GM18517 (cell line): ENCODE measurements at regions not wholly inside any gene's neighbourhood (a gene's known extent, or its start where the extent isn't known, plus 50 kb on each side); places are given as distances from the start of the nearest gene placed in this dataset.
"Not testable (repeated sequence)": the region's sequence is repeated elsewhere in the genome, so short reads cannot be mapped to it uniquely, and the experiment has no call there.

Source experiments
- ATAC-seq: cut with Tn5 transposase; IDR thresholded peaks from one replicate; pipeline ENCODE4 v1.9.1; 2021; ENCODE audit warnings: mild to moderate bottlenecking, moderate library complexity; ENCODE audit not compliant: unreplicated experiment

- ATAC-seq = no peak
Measured at GRCh38 chr6:74519163-74519562, 686.7 kb downstream of the COL12A1 start.

GRCh38 chr6:74518035-74518434 is 687.8 kb downstream of the COL12A1 start:
- no peak for ATAC-seq

DNA sequence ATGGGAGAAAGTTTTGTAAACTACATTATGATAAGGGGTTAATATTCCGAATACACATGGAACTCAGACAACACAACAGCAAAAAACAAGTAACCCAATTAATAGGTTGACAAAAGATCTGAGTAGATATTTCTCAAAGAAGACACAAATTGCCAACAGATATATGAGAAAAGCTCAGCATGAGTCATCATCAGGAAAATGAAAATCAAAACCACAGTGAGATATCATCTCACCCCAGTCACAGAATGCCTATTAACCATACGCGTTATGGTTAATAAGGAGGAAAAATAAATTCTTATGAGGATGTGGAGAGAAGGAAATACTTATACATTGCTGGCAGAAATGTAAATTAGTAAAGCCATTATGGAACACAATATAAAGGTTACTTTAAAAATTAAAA is 695.0 kb downstream of the COL12A1 start:
- no peak for ATAC-seq

- ATAC-seq = no peak
Measured at GRCh38 chr6:74507649-74508048, 698.2 kb downstream of the COL12A1 start.

- no peak for ATAC-seq
Measured at GRCh38 chr6:74505391-74505790, 700.5 kb downstream of the COL12A1 start.

DNA sequence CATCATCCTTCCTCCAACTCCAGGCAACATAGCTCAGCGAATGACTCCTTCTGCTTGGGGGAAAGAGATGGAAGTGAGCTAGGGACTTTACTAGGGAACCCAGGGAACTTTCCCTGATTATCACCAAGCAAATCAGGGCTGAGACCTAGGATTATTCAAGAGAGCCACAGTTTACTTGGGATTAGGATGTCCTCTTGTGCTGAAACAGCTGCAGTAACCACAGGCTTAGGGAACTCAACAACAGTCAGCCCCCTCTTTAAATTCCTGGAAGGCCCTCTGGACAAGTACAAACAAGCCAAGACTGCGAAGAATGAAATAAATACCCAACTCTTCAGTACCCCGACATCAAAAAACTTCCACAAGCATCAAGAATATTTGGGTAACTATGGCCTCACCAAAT is 700.9 kb downstream of the COL12A1 start:
- ATAC-seq = no peak

DNA sequence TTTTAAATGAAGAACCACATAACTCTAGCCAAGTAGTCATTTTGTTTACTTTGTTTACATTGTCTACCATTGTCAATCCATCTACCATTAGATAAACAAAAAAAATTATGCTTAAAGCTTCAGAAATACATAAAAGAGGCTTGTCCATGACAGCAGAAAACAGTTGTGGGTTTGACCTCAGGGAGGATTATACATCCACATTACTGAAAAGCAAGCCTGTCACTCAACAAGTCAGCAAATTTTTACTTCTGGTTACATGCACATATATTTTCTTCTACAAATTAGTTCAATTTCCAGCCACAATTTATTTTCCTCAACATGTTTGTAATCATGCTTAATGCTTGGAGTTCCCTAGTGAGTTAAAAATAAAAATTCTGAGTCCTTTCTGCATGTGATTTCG is 713.3 kb downstream of the COL12A1 start:
- no peak for ATAC-seq

DNA sequence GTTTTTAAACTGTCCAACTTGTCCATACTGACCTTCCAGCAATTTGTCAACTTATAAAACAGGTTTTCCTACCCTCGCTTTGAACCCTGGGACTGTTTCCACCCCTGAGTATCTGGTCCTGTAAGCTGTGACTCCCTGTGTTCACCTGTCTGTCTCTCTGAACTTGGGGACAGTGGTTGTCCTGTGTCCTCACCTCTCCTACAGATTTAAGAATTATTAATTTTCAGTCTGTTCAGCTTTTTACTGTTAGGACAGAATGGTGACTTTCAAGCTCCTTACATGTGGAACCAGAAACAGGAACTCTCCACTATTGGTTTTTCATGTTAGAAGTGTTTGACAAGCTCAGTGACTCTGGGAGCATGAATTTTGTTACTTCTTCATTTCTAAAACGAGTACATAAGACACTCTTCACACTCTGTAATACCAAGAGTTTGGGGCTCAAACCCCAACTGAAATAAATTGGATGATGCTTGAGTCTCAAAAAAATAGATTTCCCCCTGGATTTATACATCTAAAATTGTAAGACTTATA is 713.9 kb downstream of the COL12A1 start:
- no peak for ATAC-seq

GRCh38 chr6:74488726-74489125 is 717.1 kb downstream of the COL12A1 start:
- ATAC-seq = not testable (repeated sequence)

DNA sequence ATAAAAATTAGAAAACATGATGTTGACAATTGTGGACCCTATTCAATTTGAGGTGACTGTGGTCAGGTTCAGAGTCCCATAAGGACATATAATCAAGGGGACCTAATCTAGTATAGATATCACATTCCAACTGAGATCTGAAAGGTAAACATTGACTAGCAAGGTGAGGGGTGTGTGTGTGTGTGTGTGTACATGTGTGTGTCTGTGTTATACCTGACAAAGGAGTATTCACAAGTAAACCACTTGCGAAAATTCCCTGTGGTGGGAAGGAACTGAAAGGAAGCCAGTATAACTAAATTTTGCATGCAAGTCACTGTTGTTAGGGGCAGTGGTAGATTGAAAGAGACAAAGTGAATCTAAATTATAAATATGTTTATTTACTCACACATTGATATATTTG is 723.7 kb downstream of the COL12A1 start:
- no peak for ATAC-seq

DNA sequence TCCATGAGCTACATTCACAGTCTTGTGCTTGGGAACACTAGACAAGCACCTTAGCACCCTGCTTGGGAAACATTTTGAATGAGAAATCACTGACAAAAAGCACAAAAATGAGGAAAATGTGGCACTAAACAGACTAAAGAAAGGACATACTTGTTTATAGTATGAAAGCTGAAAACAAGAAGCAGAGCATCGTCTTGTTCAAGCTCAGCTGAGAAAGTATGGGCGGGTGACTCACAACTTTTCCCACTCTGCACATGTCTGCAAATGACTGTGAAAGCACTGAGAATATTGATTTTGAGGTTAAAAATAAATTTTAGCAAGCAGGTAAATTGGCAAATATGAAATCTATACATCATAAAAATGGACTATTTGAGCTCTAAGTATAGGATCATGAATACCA is 725.3 kb downstream of the COL12A1 start:
- ATAC-seq = no peak

GRCh38 chr6:74479960-74480359 is 725.9 kb downstream of the COL12A1 start:
- no peak for ATAC-seq

DNA sequence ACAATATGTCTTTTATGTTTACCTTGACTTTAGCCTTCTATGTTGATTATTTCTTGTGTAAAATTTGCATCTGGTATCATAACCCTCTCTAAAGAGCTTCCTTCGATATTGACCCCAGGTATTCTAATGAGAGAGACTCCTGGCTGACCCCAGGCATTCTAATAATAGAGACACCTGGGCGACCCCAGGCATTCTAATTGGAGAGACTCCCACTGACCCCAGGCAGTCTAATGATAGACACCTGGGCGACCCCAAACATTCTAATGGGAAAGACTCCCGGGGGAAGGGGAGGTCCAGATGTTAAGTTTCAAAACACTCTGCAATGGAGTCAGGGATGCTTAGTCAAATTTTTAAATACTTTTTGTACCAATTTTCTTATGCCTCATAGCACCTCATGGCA is 726.4 kb downstream of the COL12A1 start:
- no peak for ATAC-seq

- not testable (repeated sequence) for ATAC-seq
Measured at GRCh38 chr6:74474046-74474445, 731.8 kb downstream of the COL12A1 start.

- not testable (repeated sequence) for ATAC-seq
Measured at GRCh38 chr6:74468552-74468951, 737.3 kb downstream of the COL12A1 start.

- ATAC-seq = no peak
Measured at GRCh38 chr6:74467533-74468215, 738.2 kb downstream of the COL12A1 start.

DNA sequence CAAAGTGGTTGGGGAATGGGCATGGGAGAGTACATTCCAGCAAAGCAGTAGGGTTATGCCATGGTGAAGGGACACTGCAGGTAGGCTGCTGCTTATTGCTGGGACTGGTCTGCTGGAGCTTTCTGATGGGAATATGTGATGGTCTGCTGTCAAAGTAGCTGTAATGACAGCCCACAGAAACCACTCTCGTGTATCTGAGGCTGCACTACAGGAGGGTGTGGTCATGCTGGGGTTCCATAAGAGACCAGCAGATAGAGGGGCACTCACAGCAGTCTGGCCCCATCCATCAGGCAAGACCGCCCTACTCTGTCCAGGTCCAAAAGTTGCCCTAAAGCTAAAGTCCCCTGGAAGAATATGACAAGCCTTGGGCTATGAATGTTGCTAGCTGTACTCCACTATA is 739.3 kb downstream of the COL12A1 start:
- ATAC-seq = no peak

DNA sequence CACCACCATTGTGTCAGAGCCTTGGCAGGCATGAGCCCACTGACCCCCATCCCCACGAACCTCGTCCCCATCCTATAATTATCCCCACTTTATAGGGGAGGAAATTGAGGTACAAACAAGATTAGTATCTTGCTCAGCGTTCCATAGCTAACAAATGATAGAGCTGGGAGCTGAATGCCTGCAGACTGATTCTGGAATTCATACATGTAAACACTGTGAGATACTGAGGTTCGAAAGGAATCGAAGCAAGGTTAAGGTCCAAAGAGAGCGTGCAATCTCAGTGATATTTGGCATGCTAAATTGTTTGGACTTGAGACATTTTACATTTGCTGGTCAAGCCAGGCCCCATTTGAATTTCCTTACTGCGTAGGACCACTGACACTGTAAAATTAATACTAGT is 746.6 kb downstream of the COL12A1 start:
- no peak for ATAC-seq

DNA sequence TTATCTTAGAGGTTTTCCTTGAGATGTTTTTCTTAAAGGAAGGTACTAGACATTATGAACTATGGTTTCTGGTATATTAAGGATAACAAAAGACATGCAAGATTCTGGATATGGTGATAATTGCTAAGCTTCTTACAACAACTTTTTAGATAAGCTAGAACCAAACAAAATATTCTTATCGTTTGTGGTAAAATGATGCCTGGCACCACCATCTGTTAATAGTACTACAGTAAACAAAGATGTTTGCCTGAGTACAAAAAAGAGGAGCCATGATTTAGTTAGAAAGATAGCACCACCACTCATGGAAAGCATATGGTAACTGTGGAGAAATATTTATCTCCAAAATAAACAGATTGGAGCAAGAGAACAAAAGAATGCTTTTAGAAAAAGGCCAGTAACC is 747.3 kb downstream of the COL12A1 start:
- no peak for ATAC-seq

GRCh38 chr6:74455786-74456185 is 750.1 kb downstream of the COL12A1 start:
- ATAC-seq = no peak

- ATAC-seq = no peak
Measured at GRCh38 chr6:74451953-74452352, 753.9 kb downstream of the COL12A1 start.

GRCh38 chr6:74448850-74449249 is 752.8 kb downstream of the CD109 start:
- no peak for ATAC-seq

- peak; percentile 91 for ATAC-seq
Measured at GRCh38 chr6:74447013-74447412, 751.0 kb downstream of the CD109 start.
